ENCODE measurements at regions not wholly inside any gene's neighbourhood (a gene's known extent, or its start where the extent isn't known, plus 50 kb on each side); places are given as distances from the start of the nearest gene placed in this dataset.

- no peak for TF ChIP-seq CTCF (IDR thresholded peaks at IDR 0.05)
- TF ChIP-seq POLR2A (IDR thresholded peaks at IDR 0.05) = no peak
Measured at GRCh38 chr2:16224298-16225045, 284.1 kb downstream of the MYCN start.
